GM19395 (cell line): ENCODE measurements at regions not wholly inside any gene's neighbourhood (a gene's known extent, or its start where the extent isn't known, plus 50 kb on each side); places are given as distances from the start of the nearest gene placed in this dataset.
"Not testable (repeated sequence)": the region's sequence is repeated elsewhere in the genome, so short reads cannot be mapped to it uniquely, and the experiment has no call there.

Experiments
- ATAC-seq: cut with Tn5 transposase; IDR thresholded peaks from one replicate; pipeline ENCODE4 v1.9.1; 2021; ENCODE audit warnings: mild to moderate bottlenecking, moderate library complexity; ENCODE audit not compliant: unreplicated experiment

DNA sequence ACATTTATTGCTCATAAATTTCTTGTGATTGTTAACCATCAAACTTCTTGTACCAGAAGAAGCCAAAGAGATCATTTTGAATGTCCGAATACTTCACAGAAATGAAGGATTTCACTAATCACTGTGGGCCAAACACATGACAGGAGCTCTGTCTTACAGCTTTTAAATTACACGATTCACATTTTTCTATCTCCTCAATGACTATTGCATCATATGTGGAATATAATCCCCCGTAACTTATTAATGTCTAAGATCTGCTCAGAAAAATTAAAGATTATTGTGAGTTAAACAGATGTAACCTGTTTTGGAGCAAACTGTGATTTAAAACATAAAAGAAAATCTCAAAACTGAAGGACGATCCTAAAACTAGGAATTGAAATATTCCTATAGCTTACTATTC, 645.2 kb upstream of the COX7C start:
- no peak for ATAC-seq

DNA sequence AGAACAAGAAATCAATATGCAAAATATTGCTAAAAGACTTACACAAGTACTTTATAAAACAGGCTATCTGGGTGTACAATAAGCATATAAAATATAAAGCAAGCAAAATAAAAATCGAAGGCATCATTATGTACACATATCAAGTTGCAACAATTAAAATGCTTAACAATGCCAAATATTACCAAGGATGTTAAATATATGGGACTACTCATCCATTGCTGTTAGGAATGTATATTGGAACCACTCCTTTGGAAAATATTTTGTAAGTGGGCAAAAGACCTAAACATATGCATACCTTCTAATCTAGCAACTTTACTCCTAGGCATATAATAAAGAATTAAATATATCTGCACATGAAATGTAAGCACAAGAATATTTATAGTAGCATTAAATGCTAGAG, 632.6 kb upstream of the COX7C start:
- no peak for ATAC-seq

GRCh38 chr5:85990998-85991397, 626.7 kb upstream of the COX7C start:
- no peak for ATAC-seq

DNA sequence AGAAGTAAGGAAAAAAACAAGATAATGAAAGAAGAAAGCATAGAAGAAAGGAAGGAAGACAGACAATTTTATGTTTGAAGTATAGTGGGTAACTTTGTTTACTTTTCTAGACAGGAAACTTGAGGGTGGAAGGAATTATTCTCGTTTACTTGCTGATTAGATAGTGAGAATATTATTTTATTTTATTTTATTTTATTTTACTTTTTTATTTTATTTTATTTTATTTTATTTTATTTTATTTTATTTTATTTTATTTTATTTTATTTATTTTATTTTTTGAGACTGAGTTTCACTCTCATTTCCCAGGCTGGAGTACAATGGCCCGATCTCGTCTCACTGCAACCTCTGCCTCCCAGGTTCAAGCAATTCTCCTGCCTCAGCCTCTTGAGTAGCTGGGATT, 623.1 kb upstream of the COX7C start:
- not testable (repeated sequence) for ATAC-seq

- ATAC-seq: no peak
Observed at GRCh38 chr5:85998656-85999055, 619.1 kb upstream of the COX7C start.

DNA sequence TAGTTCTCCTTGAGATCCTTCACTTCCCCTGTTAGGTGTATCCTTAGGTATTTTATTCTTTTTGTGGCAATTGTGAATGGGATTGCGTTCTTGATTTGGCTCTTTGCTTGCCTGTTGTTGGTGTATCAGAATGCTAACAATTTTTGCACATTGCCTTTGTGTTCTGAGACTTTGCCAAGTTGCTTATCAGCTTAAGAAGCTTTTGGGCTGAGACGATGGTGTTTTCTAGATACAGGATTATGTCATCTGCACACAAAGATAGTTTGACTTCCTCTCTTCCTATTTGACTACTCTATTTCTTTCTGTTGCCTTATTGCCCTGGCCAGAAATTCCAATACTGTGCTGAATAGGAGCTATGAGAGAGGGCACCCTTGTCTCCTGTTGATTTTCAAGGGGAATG, 609.4 kb upstream of the COX7C start:
- ATAC-seq: no peak

- no peak for ATAC-seq
Observed at GRCh38 chr5:86008704-86009103, 609.0 kb upstream of the COX7C start.

- ATAC-seq: no peak
Observed at GRCh38 chr5:86011937-86012336, 605.8 kb upstream of the COX7C start.

DNA sequence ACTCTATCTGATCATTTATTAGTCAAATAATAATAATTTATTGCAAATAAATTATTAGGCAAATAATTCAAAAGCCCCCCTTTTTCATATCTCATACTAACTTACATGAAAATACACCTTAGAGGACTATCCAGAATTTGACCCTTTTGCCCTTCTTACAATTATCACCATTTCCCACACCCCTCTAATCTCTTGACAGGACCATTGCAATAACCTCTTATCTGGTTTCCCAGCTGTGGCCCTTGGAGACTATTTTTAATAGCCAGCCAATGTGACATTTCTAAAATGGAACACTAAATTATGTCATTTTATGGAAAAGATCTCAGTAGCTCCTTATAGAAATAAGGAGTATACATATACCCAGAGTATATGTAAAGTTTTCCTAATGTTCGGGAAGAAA, 588.4 kb upstream of the COX7C start:
- no peak for ATAC-seq

DNA sequence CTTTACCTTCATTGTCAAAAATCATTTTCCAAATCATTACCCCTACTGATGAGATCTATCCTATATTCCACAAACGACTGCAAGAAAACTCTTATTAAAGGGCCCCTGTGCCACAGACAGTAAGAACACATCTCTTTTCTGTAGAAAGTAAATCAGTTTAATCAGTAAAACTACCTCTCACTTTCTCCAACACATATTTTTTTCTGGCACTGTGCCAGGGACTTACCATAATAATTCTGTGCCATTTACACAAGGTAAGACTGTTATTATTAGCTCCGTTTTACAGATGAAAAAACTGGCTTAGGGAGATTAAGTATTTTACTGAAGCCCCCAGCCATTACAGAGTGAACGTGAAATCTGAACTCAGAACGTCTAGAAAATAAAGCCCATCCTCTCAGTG, 587.0 kb upstream of the COX7C start:
- no peak for ATAC-seq

- no peak for ATAC-seq
Observed at GRCh38 chr5:86038566-86038965, 579.2 kb upstream of the COX7C start.

DNA sequence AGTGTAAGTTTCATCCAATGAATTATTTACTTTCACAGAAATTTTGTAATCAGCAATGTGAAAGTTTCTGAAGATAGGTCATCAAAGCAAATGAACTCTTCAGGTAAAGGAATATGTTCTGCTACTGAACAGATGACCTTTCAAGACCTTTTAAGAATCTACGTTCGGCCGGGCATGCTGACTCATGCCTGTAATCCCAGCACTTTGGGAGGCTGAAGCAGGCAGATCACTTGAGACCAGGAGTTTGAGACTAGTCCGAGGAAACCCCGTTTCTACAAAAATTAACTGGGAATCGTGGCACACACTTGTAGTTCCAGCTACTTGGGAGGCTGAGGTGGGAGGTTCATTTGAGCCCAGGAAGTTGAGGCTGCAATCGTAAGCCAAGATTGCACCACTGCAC, 578.4 kb upstream of the COX7C start:
- ATAC-seq: no peak

DNA sequence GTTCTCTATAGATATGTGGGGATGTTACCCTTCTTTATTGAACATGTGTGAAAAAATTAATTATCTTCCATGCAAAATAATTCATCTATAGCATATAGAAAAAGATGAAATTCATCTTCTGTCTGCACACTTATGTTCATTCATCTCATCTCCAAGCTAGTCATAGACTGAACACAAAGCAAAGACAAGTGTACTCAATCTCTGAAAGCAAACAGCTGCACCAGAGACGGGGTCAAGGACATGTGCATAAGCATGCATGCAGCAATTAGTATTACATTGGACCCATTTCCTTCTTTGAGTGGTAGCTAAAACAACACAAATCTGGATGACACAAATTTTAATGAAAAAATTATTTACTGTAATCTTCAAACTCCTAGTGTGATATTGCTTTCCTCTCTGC, 547.0 kb upstream of the COX7C start:
- ATAC-seq: no peak

DNA sequence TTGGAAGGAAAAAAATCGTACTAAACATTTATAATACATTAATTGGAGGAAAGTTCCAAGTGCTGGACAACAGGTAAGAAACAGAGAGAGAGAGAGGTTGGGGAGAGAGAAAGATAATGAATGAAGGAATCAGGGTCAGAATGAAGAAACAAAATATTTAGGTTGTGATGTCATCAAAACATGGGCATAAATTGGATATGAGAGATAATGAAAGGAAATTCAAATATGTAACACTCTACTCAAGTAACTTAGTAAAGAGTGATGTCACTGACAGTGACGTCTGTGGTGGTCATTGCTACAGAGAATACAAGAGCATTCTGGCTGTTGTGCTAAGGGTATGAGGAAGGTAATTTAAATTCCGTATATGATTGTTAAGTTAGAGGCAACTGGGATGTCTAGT, 543.4 kb upstream of the COX7C start:
- ATAC-seq: no peak

DNA sequence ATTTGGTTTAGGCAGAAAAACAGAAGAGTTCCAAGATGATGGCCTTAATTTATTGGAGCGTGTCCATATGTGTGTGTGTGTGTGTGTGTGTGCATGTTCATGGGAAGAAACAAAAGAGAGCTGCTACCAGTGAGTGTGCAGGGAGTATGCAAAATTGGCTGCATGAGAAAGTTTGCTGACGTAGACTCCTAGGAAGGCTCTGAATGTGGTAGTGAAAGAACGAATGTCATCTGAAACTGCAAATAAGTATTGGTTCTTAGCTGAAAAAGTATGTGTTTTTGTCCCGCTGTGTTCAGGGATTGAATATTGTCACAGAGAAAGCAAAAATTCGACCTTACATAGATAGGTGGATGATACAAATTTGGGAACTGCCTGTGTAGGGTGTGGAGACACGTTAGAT, 542.6 kb upstream of the COX7C start:
- ATAC-seq: no peak

DNA sequence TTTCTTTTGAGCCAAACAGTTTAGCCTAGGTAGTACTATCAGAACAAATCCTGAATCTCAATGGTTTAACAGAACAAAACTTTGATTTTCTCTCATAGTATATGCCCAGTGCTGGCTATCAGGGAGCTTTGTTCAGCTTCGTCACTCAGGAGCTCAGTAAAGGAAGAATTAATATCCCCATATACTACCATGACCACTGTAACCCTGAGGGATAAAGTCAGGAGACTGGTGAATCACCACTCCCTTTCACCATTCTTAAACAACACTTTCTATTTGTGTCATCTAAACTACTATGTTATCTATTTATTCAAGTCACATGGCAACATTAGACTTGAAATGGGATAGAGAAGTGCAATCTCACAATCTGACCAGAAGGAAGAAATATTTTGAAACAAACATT, 522.6 kb upstream of the COX7C start:
- ATAC-seq: no peak

- no peak for ATAC-seq
Observed at GRCh38 chr5:86101966-86102365, 515.8 kb upstream of the COX7C start.

DNA sequence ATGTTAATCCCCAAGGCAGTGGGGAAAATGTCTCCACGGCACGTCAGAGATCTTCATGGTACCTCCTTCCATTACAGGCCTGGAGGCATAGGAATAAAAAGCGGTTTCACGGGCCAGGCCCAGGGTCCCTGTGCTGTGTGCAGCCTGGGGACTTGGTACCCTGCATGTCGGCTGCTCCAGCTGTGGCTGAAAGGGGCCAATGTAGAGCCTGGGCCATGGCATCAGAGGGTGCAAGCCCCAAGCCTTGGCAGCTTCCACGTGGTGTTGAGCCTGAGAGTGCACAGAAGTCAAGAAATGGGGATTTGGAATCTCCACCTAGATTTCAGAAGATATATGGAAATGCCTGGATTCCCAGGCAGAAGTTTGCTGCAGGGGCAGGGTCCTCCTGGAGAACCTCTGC, 508.9 kb upstream of the COX7C start:
- ATAC-seq: no peak

- no peak for ATAC-seq
Observed at GRCh38 chr5:86112249-86112648, 505.5 kb upstream of the COX7C start.

DNA sequence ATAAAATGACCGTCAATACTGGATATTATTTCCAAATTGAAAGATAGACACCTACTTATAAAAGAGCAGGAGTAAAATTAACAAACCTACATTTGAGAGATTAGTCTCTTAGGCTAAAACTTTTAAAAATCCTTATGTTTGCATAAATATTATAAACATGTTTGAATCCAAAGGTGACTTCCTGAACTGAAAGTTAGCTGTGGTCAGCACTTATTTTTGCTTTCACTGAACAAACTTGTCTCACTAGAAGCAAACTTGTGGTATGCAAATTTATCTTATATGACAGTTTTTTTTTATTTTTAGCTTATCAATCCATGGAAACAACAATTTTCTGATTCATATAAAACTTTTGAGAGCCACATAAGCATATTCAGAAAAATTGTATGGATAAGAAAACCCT, 502.6 kb upstream of the COX7C start:
- no peak for ATAC-seq

DNA sequence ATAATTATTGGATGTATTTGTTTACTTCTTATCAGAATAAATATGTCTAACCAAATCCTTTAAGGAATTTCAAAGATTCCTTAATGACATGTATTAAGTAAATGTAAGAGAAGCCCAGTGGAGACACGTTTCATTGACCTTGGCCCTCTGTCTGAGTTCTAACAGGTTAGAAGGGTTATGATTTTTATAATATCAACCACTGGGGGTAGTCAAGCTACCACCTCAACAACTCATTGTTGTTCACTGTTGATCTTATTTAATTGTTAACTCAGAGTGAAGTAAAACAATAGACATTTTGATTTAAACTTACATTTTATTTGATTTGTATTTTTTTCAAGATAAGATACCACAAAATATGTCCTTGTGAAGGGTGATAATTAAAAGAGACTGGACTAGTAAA, 499.2 kb upstream of the COX7C start:
- ATAC-seq: peak; percentile 58

- no peak for ATAC-seq
Observed at GRCh38 chr5:86124333-86124732, 493.4 kb upstream of the COX7C start.

DNA sequence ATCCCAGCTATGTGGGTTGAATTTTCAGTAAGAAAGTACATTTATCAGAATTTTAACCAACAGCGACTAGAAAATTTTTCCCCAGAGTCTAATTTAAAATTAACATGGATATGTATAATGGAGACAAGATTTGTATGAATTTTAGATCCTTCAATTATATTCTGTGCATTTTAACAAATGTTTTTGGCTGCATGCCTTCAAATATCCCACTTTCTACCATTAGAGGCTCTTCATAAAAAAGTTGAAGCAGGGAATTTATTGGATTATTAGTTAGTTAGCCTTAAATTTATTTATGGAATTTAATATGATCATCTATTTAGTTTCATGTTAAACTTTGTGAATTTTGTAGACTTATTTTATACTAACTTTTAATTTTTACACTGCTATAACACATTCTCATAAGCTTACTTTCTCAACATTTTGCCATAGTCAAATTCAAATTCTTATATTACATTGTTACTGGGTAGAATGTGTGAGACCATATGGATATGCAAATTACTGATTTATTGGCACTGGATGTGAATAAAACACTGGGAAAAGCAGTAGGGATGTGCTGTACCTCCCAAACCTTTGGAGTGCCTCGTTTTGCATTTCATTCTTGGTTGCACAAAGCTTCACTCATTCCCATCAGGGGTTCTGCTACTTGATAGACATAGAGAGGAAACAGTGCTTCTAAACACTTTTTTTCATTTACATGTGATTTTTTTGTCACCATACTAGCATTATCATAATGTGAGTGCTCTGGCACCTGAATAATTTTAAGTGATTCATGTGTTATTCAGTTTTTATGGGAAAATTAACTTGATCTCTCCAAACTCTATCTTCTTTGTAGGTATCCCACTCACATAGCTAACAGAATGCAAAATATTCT, 491.8 kb upstream of the COX7C start:
- ATAC-seq: no peak
